RWPE1 (cell line): ENCODE measurements at regions not wholly inside any gene's neighbourhood (a gene's known extent, or its start where the extent isn't known, plus 50 kb on each side); places are given as distances from the start of the nearest gene placed in this dataset.
"Not testable (repeated sequence)": the region's sequence is repeated elsewhere in the genome, so short reads cannot be mapped to it uniquely, and the experiment has no call there.

Source experiments
- CTCF ChIA-PET: fragments of 350-600 bp; sonication (Branson Sonifier 250); formaldehyde crosslinking; extraction: SDS; loops from one replicate; lab custom pipeline; 2021; lab: Yijun Ruan, JAX
- POLR2A ChIA-PET: fragments of 400-600 bp; formaldehyde crosslinking; extraction: SDS; loops from one replicate; lab custom pipeline; 2020; ENCODE audit warnings: antibody characterized with exemption; ENCODE audit not compliant: low non-redundant PET; lab: Yijun Ruan, JAX
- DNase-seq: peaks from one replicate; pipeline ENCODE4 v3.0.0; 2012; ENCODE audit warnings: low spot score
- H3K27ac ChIP-seq: fragments of 450-650 bp; 2 replicates; pipeline ENCODE4 v1.5.1; 2017
- TF ChIP-seq, protein P1 (sequence below): fragments of 450-650 bp; conservative IDR thresholded peaks from 2 replicates; pipeline ENCODE4 v1.5.1; 2017; ENCODE audit warnings: low read depth, mild to moderate bottlenecking

DNA sequence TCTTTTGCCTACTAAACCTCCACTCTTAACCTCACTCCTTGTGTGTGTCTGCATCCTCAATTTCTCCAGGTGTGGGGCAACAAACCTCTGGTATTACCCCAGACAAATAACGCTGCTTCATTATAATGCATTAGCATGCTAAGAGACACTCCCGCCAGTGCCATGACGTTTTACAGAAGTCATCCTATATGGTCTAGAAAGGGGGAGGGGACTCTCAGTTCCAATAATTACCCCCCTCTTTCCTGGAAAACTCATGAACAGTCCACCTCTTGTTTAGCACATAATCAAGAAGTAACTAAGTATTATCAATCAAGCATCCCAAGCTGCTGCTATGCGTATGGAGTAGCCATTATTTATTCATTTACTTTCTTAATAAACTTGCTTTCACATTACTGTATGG, 364.5 kb downstream of the TYW1 start:
- TF ChIP-seq, protein P1, sequence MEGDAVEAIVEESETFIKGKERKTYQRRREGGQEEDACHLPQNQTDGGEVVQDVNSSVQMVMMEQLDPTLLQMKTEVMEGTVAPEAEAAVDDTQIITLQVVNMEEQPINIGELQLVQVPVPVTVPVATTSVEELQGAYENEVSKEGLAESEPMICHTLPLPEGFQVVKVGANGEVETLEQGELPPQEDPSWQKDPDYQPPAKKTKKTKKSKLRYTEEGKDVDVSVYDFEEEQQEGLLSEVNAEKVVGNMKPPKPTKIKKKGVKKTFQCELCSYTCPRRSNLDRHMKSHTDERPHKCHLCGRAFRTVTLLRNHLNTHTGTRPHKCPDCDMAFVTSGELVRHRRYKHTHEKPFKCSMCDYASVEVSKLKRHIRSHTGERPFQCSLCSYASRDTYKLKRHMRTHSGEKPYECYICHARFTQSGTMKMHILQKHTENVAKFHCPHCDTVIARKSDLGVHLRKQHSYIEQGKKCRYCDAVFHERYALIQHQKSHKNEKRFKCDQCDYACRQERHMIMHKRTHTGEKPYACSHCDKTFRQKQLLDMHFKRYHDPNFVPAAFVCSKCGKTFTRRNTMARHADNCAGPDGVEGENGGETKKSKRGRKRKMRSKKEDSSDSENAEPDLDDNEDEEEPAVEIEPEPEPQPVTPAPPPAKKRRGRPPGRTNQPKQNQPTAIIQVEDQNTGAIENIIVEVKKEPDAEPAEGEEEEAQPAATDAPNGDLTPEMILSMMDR: no peak
- DNase-seq: no peak
- POLR2A ChIA-PET: no interaction called here

DNA sequence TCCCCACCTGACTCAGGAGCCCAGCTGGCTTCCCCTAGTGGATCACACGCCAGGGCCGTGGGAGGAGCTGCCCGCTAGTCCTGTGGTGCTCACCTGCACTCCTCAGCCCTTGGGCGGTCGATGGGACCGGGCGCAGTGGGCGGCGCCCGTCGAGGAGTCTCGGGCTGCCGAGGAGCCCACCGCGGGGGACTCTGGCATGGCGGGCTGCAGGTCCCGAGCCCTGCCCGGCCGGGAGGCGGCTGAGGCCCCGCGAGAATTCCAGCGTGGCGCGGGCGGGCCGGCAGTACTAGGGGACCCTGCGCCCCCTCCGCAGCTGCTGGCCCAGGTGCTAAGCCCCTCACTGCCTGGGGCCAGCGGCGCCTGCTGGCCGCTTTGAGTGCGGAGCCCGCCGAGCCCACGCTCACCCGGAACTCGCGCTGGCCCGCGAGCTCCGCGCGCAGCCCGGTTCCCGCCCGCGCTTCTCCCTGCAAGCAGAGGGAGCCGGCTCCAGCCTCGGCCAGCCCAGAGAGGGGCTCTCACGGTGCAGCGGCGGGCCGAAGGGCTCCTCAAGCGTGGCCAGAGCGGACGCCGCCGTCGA, 367.9 kb downstream of the TYW1 start:
- ChIA-PET POLR2A (no interaction called here), CTCF (no interaction called here)
- no peak overlapping the region for H3K27ac ChIP-seq
- DNase-seq: no peak
- TF ChIP-seq, protein P1: no peak

More for the DNA sequence above, 364.5 kb downstream of the TYW1 start:
- no peak overlapping the region for H3K27ac ChIP-seq
- CTCF ChIA-PET: no interaction called here

DNA sequence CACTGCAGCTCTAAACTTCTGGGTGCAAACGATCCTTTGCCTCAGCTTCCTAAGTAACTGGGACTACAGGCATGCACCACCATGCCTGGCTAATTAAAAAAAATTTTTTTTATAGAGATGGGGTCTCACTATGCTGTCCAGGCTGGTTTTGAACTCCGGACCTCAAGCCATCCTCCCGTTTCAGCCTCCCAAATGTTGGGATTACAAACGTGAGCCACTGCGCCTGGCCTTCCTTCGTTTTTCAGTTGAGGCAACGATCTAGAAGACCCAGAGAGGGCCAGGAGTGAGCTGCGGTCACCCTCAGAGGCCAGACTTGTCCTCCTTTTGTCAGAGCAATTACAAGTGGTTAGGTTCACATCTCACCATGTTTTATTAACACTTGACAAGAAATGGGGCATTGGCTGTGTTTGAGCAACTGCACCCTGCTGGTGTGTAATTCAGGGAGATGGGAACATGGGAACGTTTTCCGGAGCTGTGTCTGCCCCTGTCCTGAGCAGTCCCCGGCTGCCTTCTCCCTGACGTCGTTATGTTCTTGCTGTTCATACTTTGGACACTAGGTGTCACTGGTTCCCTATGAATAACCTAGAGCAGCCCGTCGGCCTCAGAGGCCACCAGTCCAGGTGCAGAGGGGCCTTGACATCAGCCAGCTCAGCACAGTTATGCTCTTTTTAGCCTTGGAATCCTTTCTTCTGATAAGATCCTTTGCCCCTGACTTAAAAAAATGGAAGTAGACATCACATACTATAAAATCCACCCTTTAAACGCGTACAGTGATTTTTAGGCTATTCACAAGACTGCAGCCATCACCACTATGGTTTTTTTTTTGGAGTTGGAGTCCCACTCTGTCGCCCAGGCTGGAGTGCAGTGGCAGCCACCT, 375.0 kb downstream of the TYW1 start:
- peak; percentile 76 for DNase-seq
- no peak overlapping the region for H3K27ac ChIP-seq
- TF ChIP-seq, protein P1: peak; percentile 88
- CTCF ChIA-PET: interaction anchor here (0.6 to 0.7 kb wide), 4 partner anchors 24 to 217 kb away, joined by 3 to 6 read pairs (median 3); no protein-coding TSS in a partner anchor
- POLR2A ChIA-PET: no interaction called here

DNA sequence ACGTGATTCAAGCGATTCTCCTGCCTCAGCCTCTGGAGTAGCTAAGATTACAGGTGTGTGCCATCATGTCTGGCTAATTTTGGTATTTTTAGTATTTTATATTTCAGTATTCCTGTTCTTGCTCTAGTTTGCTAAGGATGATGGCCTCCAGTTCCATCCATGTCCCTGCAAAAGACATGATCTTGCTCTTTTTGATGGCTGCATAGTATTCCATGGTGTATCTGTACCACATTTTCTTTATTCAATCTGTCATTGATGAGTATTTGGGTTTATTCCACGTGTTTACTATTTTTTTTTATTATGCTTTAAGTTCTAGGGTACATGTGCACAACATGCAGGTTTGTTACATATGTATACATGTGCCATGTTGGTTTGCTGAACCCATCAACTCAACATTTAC, 376.8 kb downstream of the TYW1 start:
- CTCF ChIA-PET: interaction anchor here (0.7 kb wide), 1 partner anchor 1667 kb away, joined by 7 read pairs; no protein-coding TSS in a partner anchor
- DNase-seq, POLR2A ChIA-PET, H3K27ac ChIP-seq: not testable (repeated sequence)

DNA sequence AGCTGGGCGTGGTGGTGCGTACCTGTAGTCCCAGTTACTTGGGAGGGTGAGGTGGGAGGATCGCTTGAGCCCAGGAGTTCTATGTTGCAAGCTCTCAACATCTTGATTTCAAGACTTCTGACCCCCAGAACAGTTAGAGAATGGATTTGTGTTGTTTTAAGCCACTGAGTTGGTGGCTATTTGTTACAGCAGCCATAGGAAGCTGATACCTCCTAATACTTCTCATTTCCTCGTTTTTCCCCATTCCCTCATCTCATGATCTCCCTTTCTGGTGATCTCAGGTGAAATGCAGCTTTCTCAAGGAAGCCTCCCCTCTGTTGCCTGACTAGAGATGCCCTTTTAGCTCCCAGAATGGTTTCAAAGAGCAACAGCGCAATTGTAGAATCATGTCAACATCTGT, 378.8 kb downstream of the TYW1 start:
- H3K27ac ChIP-seq: no peak overlapping the region
- POLR2A ChIA-PET: no interaction called here
- CTCF ChIA-PET: no interaction called here
- DNase-seq: no peak
- TF ChIP-seq, protein P1: no peak

DNA sequence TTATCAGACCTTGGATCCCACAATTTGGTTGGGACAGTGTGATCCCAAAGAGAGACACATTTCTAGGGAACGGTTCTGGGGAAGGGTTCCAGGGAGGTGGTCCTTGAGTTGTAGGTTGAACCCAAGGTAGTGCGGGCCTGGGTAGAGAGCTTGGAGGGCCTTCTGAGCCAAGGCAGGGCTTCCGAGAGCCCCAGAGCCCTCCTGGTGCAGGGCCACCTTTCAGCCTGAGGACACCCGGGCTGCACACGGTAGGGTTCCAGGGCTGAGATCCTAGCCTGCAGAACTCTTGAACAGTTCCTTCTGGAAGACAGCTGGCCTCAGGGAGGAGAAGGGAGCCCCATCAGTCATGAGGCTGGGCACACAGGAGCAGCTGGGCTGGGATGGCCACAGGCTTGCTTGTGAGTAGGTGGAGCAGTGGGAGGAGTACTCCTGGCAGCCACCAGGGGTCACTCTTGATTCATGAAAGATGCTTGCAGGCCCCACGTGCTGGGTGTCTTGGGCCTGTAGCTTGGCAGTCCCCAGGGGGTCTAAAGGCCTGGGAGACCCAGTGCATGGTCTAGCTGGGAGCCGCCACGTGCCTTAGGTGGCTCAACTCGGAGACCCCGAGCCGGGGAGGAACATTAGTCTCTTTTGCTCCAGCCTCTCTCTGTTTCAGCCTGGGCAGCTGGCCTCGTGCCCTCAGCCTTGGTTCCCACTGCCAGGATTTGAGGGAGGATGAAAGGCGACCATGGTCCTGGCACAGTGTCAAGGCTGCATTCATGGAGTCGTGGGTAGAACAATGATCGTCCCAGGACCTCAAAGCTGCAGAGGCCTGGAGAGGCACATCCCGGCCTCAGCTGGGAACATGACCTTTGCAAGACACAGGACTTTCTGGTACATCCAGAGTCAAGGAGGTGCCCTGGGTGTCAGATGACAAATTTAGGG, 381.6 kb downstream of the TYW1 start:
- no peak overlapping the region for H3K27ac ChIP-seq
- POLR2A ChIA-PET: no interaction called here
- CTCF ChIA-PET: interaction anchor here (0.6 to 2.3 kb wide), 2 partner anchors 106 to 732 kb away, joined by 6 to 15 read pairs; no protein-coding TSS in a partner anchor
- DNase-seq: peak; percentile 29
- TF ChIP-seq, protein P1: peak; percentile 34; the same call in 1 of the 2 replicates
